GM19395 (cell line): ENCODE measurements at regions not wholly inside any gene's neighbourhood (a gene's known extent, or its start where the extent isn't known, plus 50 kb on each side); places are given as distances from the start of the nearest gene placed in this dataset.
"Not testable (repeated sequence)": the region's sequence is repeated elsewhere in the genome, so short reads cannot be mapped to it uniquely, and the experiment has no call there.

ENCODE experiments used
- ATAC-seq: cut with Tn5 transposase; IDR thresholded peaks from one replicate; pipeline ENCODE4 v1.9.1; 2021; ENCODE audit warnings: mild to moderate bottlenecking, moderate library complexity; ENCODE audit not compliant: unreplicated experiment

GRCh38 chr1:21385022-21385421, 54.9 kb upstream of the NBPF3 start:
- no peak for ATAC-seq

GRCh38 chr1:21384620-21385019, 55.3 kb upstream of the NBPF3 start:
- no peak for ATAC-seq

GRCh38 chr1:21383785-21384401, 56.0 kb upstream of the NBPF3 start:
- no peak for ATAC-seq

DNA sequence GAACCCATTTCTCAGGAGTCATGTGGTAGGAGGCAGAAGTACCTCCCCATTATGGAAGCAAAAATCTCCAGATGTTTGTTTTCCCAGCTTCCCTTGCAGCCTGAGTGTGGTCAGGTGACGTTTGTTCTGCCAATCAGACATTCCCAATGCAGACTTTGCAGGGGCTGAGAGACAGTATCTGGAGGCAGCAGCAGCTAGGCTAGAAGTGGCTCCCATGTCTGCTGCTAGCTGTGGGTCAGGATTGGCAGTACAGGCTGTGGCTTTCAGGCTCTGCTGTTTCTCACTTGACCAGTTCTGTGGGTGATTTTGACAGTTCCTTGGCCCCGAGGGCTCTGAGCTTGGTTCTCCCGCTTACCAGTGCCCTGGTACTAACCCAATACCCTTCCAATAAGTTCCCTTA, 58.6 kb upstream of the NBPF3 start:
- ATAC-seq: no peak

GRCh38 chr1:21380147-21380546, 59.8 kb upstream of the NBPF3 start:
- ATAC-seq: not testable (repeated sequence)

DNA sequence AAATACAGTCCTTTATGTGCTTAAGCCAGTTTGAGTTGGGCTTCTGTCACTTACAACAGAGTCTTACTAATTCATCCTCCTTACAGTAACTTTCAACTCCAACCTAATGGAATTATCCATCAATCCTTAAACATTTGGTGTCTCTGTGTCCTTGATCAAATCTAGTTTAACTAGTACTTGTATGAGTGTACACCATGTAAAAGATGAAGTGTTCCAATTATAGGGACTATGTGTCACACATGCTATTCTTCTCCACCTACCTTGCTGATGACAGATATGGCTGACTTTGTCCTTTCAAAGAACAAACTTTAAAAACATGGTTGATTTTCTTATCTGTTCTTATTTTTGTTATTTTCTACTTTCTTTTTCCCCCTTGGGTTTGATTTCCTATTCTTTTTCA, 60.4 kb upstream of the NBPF3 start:
- ATAC-seq: no peak

DNA sequence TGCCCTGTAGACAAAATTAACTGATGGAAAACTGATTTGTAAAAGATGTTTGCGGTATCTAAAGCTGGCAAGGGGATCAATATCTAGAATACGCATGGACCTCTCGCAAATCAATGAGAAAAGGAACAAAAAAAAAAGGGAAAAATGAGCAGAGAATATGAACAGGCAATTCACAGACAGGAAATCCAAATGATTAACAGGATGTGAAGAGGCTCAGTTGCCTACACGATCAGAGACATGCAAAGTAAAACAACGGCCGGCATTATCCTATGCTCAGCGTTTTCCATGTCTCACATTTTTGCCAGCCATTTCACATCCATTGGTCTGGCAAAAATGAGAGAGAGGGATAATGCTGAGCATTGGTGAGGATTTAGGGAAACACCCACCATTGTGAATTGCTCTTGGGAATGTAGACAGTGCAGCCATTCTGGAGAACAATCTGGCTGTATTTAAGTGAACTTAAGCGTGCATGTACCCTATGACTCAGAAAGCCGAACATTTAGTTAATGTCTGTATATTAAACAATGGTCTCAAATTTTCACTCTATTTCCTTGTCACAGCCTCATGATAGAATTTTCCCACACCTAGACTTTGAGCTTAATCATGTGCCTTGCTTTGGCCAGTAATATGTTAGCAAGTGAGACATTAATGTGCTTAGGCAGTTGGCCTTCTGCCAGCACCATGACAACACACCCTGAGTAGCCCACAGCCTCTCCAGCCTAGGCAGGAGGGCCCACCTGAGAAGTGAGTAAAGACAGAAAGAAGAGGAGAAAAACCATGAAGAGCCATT, 61.0 kb upstream of the NBPF3 start:
- no peak for ATAC-seq

GRCh38 chr1:21372383-21372782, 67.6 kb upstream of the NBPF3 start:
- ATAC-seq: no peak

- no peak for ATAC-seq
These were observed 70.0 kb upstream of the NBPF3 start for GRCh38 chr1:21369905-21370304.

DNA sequence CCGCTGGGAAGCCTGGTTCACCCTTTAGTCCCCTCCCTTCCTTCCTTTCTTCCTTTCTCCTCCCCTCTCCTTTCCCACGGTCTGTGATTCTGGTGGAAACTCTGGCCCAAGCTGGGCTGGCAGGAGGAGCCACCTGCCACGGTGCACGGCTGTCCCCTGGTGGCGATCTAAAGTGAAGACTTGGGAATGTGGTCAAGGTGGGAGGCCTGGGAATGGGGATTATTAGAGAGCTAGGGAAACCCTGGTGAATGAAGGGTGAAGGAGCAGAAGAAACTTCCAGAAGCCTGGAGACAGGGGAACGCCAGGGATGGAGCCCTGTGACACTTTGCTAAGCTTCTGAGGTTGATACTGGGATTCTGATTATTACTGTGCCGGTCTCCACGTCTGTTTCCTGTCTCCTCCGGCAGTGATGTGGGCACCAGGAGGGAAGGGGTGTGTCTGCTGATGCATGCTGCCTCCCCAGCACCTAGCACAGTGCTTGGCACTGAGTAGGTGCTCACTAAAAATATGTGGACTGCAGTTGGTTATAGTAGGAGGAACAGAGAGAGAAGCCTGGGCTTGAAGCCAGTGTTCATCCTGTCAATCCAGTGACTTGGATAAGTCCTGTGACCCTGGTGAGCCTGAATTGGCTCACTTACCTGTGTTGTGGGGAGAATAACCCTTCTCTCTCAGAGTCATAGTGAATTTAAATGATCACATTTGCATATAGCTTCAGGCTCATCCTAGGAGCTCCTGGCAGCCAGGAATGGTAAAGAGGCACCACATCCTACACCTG, 71.2 kb upstream of the NBPF3 start:
- no peak for ATAC-seq

GRCh38 chr1:21367973-21368514, 71.9 kb upstream of the NBPF3 start:
- ATAC-seq: not testable (repeated sequence)

DNA sequence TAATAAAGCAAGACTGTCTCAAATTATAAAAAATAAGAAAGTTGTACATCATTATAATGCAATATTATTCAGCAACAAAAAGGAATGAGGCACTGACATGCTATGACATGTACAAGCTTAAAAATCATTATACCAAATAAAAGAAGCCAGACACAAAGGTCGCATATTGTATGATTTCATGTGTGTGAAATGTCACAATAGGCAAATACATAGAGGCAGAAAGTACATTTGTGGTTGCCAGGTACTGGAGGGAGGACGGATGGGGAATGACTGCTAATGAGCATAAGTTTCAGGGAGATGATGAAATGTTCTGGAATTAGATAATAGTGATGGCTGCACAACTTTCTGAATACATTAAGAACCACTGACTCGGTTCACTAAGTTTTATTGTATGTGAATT, 73.6 kb upstream of the NBPF3 start:
- no peak for ATAC-seq

GRCh38 chr1:21365036-21365435, 74.8 kb upstream of the ECE1 start:
- ATAC-seq: no peak

DNA sequence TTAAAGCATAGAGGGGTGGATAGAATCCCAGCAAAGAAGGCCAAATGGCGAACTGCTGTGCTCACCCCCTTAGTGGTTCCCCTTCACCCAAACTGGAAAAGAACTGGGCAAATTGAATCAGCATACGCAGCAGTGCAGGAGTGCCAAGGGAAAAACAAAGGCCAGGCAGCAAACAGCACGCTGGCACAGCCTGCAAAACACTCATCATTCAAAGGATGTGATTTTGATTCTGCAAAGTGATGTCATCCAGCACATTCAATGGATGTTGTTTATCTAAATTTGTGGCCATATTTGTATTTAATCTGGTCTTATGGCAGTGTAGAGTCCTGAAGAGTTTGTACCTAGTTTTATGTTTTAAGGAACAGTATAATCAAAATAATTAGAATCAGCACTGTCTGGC, 71.8 kb upstream of the ECE1 start:
- no peak for ATAC-seq

GRCh38 chr1:21361506-21361905, 71.2 kb upstream of the ECE1 start:
- no peak for ATAC-seq

GRCh38 chr1:21357161-21357560, 66.9 kb upstream of the ECE1 start:
- ATAC-seq: no peak

- no peak for ATAC-seq
These were observed 65.7 kb upstream of the ECE1 start for GRCh38 chr1:21355956-21356355.

DNA sequence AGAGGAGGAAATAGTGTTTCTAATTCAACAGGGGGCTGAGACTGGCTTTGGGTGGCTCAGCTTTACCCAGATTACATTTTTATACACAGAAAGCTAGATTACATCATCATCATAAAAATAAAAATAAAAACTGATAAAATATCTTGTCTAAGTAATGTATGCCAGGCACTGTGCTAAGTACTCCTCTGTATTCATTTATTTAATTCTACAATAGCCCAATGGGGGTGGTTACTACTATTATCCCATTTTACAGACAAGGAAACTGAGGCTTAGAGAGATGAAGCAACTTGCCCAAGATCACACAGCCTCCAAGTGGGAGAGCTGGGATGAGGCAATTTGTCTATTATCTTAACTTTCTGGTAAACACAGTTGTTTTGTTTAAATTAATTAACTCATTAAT, 62.3 kb upstream of the ECE1 start:
- ATAC-seq: no peak

DNA sequence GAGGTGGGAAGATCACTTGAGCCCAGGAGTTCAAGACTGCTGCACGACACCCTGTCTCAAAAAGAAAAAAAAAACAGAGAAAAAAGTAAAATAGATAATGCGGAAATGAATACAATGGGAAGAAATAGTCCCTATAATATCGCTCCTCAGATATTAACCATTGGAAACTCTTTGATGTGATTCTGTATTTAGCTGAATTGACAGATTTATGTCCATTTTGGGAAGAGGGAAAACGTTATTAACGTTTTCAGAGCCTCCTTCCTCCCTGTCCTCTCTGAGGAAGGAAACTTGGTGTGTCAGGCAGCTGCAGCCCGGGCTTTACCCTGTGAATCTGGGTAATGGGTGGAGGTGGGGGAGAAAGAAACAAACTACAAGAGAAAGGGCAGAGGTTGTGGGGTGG, 61.6 kb upstream of the ECE1 start:
- no peak for ATAC-seq

DNA sequence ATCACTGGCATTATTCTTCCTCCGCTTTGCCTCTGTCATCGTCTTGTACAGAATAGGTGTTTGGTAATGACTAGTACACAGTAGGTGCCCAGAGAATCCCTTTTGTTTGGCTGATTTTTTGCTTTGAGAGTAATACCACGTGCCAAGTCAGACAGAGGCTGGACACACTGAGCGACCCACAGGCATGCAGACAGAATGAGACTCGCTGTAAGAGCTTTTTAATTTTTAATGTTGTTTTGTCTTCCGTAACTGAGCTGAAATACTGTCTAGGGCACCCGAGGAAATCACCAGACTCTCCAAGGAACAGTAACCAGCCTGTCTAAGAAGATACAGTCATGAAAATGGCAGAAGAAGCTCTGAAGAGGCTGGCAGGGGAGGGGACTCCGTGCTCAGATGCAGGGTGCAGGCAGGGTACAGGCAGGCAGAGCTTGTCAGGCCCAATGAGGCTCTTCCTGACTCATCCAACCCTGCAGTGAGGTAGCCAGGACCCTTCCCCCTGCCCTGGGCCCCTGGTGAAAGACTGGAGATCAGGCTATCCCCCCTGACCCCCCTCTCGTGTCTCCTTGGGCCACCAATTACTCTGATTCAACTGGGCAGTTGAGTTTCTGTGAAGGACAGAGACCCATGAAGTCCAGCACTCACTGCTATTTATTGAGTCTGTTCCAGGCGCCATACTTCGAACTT, 60.1 kb upstream of the ECE1 start:
- no peak for ATAC-seq

- no peak for ATAC-seq
These were observed 59.4 kb upstream of the ECE1 start for GRCh38 chr1:21349693-21350092.
